Activated T-helper 1 cell treated with anti-CD3 and anti-CD28 coated beads, Interleukin-12 subunit alpha, Interleukin-12 subunit beta, Interleukin-2, Interleukin-4 antibody, amounts not matched to agents 30 ng/mL and 10 ng/mL and 1 ng/mL, durations not matched to agents 14 hours and 24 hours and 36 hours (primary cell): ENCODE measurements at regions not wholly inside any gene's neighbourhood (a gene's known extent, or its start where the extent isn't known, plus 50 kb on each side); places are given as distances from the start of the nearest gene placed in this dataset.
"Not testable (repeated sequence)": the region's sequence is repeated elsewhere in the genome, so short reads cannot be mapped to it uniquely, and the experiment has no call there.

Experiments
- DNase-seq: peaks from one replicate; pipeline ENCODE4 v3.0.0; 2021; ENCODE audit warnings: low spot score
- H3K27ac Mint-ChIP-seq: one replicate; pipeline ENCODE4 v1.8.0; 2021; ENCODE audit warnings: mild to moderate bottlenecking, mixed read lengths
- H3K27me3 Mint-ChIP-seq: one replicate; pipeline ENCODE4 v1.8.0; 2022; ENCODE audit warnings: mild to moderate bottlenecking, moderate library complexity, mixed read lengths; ENCODE audit not compliant: insufficient read depth
- H3K36me3 Mint-ChIP-seq: one replicate; pipeline ENCODE4 v1.8.0; 2021; ENCODE audit warnings: low read depth, mixed read lengths
- H3K4me1 Mint-ChIP-seq: one replicate; pipeline ENCODE4 v1.8.0; 2021; ENCODE audit warnings: low read depth, mixed read lengths
- H3K4me3 Mint-ChIP-seq: one replicate; pipeline ENCODE4 v1.8.0; 2021; ENCODE audit warnings: mild to moderate bottlenecking, moderate library complexity, mixed read lengths
- H3K9me3 Mint-ChIP-seq: one replicate; pipeline ENCODE4 v1.8.0; 2021; ENCODE audit warnings: mixed read lengths
- intact Hi-C: fragments of 100-400 bp; cut with micrococcal nuclease; formaldehyde crosslinking; loops from one replicate; pipeline ENCODE4 v1.15.1; 2024

- Mint-ChIP-seq H3K27ac (no peak overlapping the region), H3K27me3 (no peaks in the 10 kb centered on the region), H3K4me1 (no peaks in the 10 kb centered on the region), H3K4me3 (no peak overlapping the region), H3K36me3 (no peaks in the 10 kb centered on the region), H3K9me3 (peaks cover 8% of the 10 kb centered on the region)
- no peak for DNase-seq
- intact Hi-C loops: no loop called here
Measured at GRCh38 chr4:62460329-62460728, 1260.2 kb downstream of the ADGRL3 start.

- intact Hi-C loops: no loop called here
- DNase-seq: no peak
- H3K27ac Mint-ChIP-seq: no peak overlapping the region
- H3K4me3 Mint-ChIP-seq: no peak overlapping the region
- no peaks in the 10 kb centered on the region for H3K4me1 Mint-ChIP-seq
- H3K9me3 Mint-ChIP-seq: peaks cover 8% of the 10 kb centered on the region
- H3K27me3 Mint-ChIP-seq: no peaks in the 10 kb centered on the region
- H3K36me3 Mint-ChIP-seq: no peaks in the 10 kb centered on the region
Measured at GRCh38 chr4:62457356-62457755, 1257.2 kb downstream of the ADGRL3 start.

DNA sequence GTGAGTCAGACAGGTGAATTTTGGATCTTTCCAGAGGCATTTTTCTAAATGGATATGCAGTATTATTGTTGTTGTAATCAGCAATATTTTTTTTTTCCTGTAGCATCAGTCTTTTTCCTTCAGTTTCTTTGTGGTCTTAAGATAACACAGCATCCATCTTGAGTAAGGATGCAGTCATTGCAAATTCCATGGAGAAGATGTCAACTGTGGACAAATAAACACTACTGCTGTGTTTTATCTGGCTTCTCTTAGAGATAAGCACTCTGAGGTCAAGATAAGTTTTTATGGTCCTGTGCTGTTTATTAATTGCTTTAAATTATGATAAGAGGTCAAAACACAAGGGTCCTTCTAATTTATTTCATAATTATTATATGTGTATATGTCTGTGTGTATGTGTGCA lies 1255.7 kb downstream of the ADGRL3 start:
- no peak for DNase-seq
- Mint-ChIP-seq H3K4me1 (no peaks in the 10 kb centered on the region), H3K9me3 (peaks cover 8% of the 10 kb centered on the region), H3K27ac (no peak overlapping the region), H3K4me3 (no peak overlapping the region), H3K36me3 (no peaks in the 10 kb centered on the region), H3K27me3 (no peaks in the 10 kb centered on the region)
- intact Hi-C loops: no loop called here

GRCh38 chr4:62454535-62454934 lies 1254.4 kb downstream of the ADGRL3 start:
- no peaks in the 10 kb centered on the region for H3K4me1 Mint-ChIP-seq
- intact Hi-C loops: no loop called here
- H3K36me3 Mint-ChIP-seq: no peaks in the 10 kb centered on the region
- no peak overlapping the region for H3K27ac Mint-ChIP-seq
- no peak overlapping the region for H3K4me3 Mint-ChIP-seq
- DNase-seq: no peak
- no peaks in the 10 kb centered on the region for H3K27me3 Mint-ChIP-seq
- H3K9me3 Mint-ChIP-seq: peaks cover 3% of the 10 kb centered on the region

DNA sequence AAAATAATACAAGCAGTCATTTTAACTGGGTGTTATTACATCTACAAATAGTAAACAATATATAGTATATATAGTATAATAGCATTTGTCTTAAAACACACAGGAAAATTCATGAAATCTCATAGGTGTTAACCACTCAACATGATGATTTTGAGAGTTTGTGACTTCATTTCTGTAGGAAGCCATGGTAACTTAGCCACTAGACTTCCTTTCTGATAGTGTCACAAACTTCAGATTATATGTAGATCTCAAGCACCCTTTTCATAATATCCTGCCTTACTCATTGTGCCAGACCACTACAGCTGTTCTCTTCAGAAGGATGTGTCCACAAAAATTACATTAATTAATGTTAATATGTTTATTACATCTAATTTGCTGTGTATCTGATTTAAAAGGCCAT lies 1250.6 kb downstream of the ADGRL3 start:
- H3K9me3 Mint-ChIP-seq: no peaks in the 10 kb centered on the region
- no peaks in the 10 kb centered on the region for H3K4me1 Mint-ChIP-seq
- H3K36me3 Mint-ChIP-seq: no peaks in the 10 kb centered on the region
- H3K27me3 Mint-ChIP-seq: no peaks in the 10 kb centered on the region
- intact Hi-C loops: no loop called here
- no peak overlapping the region for H3K27ac Mint-ChIP-seq
- no peak overlapping the region for H3K4me3 Mint-ChIP-seq
- DNase-seq: no peak

DNA sequence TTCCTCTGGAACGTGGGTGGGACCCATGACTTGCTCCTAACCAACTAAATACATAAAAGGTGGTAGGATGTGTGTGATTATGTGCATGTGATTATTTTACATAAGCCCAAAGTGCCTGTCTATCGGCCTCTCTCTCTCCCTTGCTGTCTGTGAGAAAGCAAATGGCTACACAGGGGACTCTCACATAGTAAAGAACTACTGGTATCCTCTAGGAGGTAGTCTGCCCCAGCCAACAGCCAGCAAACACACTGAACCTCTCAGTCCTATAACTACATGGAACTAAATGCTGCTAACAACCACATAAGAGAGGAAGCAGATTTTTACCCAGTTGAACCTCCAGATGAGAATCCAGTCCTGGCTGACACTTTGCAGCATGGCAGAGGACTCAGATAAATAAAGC lies 1249.4 kb downstream of the ADGRL3 start:
- intact Hi-C loops: no loop called here
- no peaks in the 10 kb centered on the region for H3K27me3 Mint-ChIP-seq
- DNase-seq: no peak
- H3K36me3 Mint-ChIP-seq: no peaks in the 10 kb centered on the region
- no peaks in the 10 kb centered on the region for H3K9me3 Mint-ChIP-seq
- no peak overlapping the region for H3K4me3 Mint-ChIP-seq
- H3K27ac Mint-ChIP-seq: no peak overlapping the region
- H3K4me1 Mint-ChIP-seq: no peaks in the 10 kb centered on the region

GRCh38 chr4:62448911-62449310 lies 1248.8 kb downstream of the ADGRL3 start:
- Mint-ChIP-seq H3K4me1 (no peaks in the 10 kb centered on the region), H3K27me3 (no peaks in the 10 kb centered on the region), H3K36me3 (no peaks in the 10 kb centered on the region), H3K4me3 (no peak overlapping the region), H3K27ac (no peak overlapping the region), H3K9me3 (no peaks in the 10 kb centered on the region)
- intact Hi-C loops: no loop called here
- no peak for DNase-seq

DNA sequence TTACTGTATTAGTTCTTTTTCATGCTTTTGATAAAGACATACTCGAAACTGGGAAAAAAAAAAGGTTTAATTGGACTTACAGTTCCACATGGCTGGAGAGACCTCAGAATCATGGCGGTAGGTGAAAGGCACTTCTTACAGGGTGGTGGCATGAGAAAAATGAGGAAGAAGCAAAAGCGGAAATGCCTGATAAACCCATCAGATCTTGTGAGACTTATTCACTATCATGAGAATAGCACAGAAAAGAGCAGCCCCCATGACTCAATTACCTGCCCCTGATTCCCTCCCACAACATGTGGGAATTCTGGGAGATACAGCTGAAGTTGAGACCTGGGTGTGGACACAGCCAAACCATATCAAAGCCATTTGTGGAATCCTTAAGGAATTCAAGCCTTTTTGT lies 1238.9 kb downstream of the ADGRL3 start:
- H3K27ac Mint-ChIP-seq: no peak overlapping the region
- no peaks in the 10 kb centered on the region for H3K27me3 Mint-ChIP-seq
- H3K4me1 Mint-ChIP-seq: no peaks in the 10 kb centered on the region
- DNase-seq: no peak
- intact Hi-C loops: no loop called here
- H3K9me3 Mint-ChIP-seq: peaks cover 29% of the 10 kb centered on the region
- no peak overlapping the region for H3K4me3 Mint-ChIP-seq
- no peaks in the 10 kb centered on the region for H3K36me3 Mint-ChIP-seq

DNA sequence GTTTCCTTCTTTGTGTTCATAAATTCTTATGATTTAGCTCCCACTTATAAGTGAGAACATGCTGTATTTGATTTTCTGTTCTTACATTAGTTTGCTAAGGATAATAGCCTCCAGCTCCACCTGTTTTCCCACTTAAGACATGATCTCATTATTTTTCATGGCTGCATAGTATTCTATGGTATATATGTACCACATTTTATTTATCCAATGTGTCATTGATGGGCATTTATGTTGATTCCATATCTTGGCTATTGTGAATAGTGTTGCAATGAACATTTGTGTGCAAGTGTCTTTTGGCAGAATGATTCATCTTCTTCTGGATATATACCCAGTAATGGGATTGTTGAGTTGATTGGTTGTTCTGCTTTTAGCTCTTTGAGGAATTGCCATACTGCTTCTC lies 1234.8 kb downstream of the ADGRL3 start:
- H3K27me3 Mint-ChIP-seq: no peaks in the 10 kb centered on the region
- no peak for DNase-seq
- H3K9me3 Mint-ChIP-seq: peaks cover 30% of the 10 kb centered on the region
- H3K4me3 Mint-ChIP-seq: no peak overlapping the region
- H3K36me3 Mint-ChIP-seq: no peaks in the 10 kb centered on the region
- H3K4me1 Mint-ChIP-seq: no peaks in the 10 kb centered on the region
- intact Hi-C loops: no loop called here
- H3K27ac Mint-ChIP-seq: no peak overlapping the region

- H3K4me3 Mint-ChIP-seq, H3K27me3 Mint-ChIP-seq, intact Hi-C loops, H3K27ac Mint-ChIP-seq, DNase-seq, H3K36me3 Mint-ChIP-seq, H3K4me1 Mint-ChIP-seq: not testable (repeated sequence)
- peaks cover 32% of the 10 kb centered on the region for H3K9me3 Mint-ChIP-seq
Measured at GRCh38 chr4:62431513-62432231, 1231.5 kb downstream of the ADGRL3 start.

DNA sequence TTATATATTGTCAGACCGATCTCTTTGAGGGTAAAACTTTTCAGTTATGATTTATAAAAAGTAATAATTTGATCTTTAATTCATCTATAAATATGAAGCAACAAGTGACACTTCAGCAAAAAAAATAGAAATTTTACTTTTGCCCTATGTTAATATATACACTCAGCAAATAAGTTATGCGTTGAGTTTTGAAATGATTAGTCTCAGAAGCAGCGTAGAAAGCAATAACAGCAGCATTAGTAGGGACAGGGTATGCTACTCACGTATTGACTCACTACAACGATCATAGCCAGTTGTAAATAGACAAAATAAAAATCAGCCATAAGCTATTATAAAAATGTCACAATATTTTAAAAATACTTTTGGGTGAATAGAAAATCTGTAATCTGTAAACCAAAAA lies 1229.2 kb downstream of the ADGRL3 start:
- intact Hi-C loops: no loop called here
- Mint-ChIP-seq H3K27me3 (no peaks in the 10 kb centered on the region), H3K36me3 (no peaks in the 10 kb centered on the region), H3K4me3 (no peak overlapping the region), H3K4me1 (no peaks in the 10 kb centered on the region), H3K27ac (no peak overlapping the region), H3K9me3 (peaks cover 15% of the 10 kb centered on the region)
- no peak for DNase-seq

DNA sequence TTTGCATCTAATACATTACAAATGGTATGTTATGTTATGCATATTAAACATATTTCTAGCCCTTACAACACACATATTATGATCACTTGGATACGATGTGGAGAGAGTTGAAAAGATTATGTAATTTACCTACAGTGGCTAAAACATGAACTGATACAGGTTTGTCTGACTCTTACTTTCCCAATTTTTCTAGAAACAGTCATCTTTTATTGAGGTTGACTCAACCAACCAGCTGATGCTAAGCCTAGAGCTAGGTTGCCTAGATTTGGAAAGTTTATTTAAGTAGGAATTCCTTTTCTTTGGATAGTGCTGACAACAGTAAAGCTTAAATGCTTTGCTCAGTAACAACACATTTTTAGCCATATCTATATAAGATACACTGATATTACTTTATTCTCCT lies 1215.1 kb downstream of the ADGRL3 start:
- intact Hi-C loops: no loop called here
- Mint-ChIP-seq H3K27me3 (no peaks in the 10 kb centered on the region), H3K4me3 (no peak overlapping the region), H3K27ac (no peak overlapping the region), H3K4me1 (no peaks in the 10 kb centered on the region), H3K9me3 (no peaks in the 10 kb centered on the region), H3K36me3 (no peaks in the 10 kb centered on the region)
- DNase-seq: no peak

- DNase-seq: no peak
- Mint-ChIP-seq H3K4me3 (no peak overlapping the region), H3K27ac (no peak overlapping the region), H3K27me3 (no peaks in the 10 kb centered on the region), H3K9me3 (no peaks in the 10 kb centered on the region), H3K4me1 (no peaks in the 10 kb centered on the region), H3K36me3 (no peaks in the 10 kb centered on the region)
- intact Hi-C loops: no loop called here
Measured at GRCh38 chr4:62414563-62414962, 1214.4 kb downstream of the ADGRL3 start.

GRCh38 chr4:62410371-62411003 lies 1210.4 kb downstream of the ADGRL3 start:
- Mint-ChIP-seq H3K36me3 (no peaks in the 10 kb centered on the region), H3K27ac (no peak overlapping the region), H3K9me3 (peaks cover 12% of the 10 kb centered on the region), H3K4me1 (no peaks in the 10 kb centered on the region), H3K4me3 (no peak overlapping the region), H3K27me3 (no peaks in the 10 kb centered on the region)
- intact Hi-C loops: no loop called here
- DNase-seq: no peak
